WTC11 (cell line): ENCODE measurements at regions not wholly inside any gene's neighbourhood (a gene's known extent, or its start where the extent isn't known, plus 50 kb on each side); places are given as distances from the start of the nearest gene placed in this dataset.

Experiments
- ATAC-seq: fragments of 200-7000 bp; cut with Tn5 transposase; 2 replicates; pipeline ENCODE4 v1.10.0; 2021; ENCODE audit warnings: mild to moderate bottlenecking, moderate library complexity
- CTCF ChIA-PET: fragments of 300-600 bp; sonication (Branson Sonifier 250); formaldehyde crosslinking; loops from one replicate; lab custom pipeline; 2021; ENCODE audit warnings: antibody characterized with exemption; lab: Charles Lee
- POLR2A ChIA-PET: fragments of 350-600 bp; sonication (Branson Sonifier 250); formaldehyde crosslinking; loops from one replicate; lab custom pipeline; 2021; ENCODE audit warnings: antibody characterized with exemption; lab: Charles Lee
- DNase-seq: peaks from one replicate; pipeline ENCODE4 v3.0.0; 2021; ENCODE audit warnings: low spot score
- H3K27ac Mint-ChIP-seq: 2 replicates; pipeline ENCODE4 v1.8.0; 2021; ENCODE audit warnings: mixed read lengths
- H3K27me3 Mint-ChIP-seq: 2 replicates; pipeline ENCODE4 v1.8.0; 2021; ENCODE audit warnings: low read depth, mild to moderate bottlenecking, moderate library complexity, mixed read lengths
- H3K36me3 Mint-ChIP-seq: 2 replicates; pipeline ENCODE4 v1.8.0; 2021; ENCODE audit warnings: mixed read lengths
- H3K4me1 Mint-ChIP-seq: 2 replicates; pipeline ENCODE4 v1.8.0; 2022; ENCODE audit warnings: mixed read lengths
- H3K4me3 Mint-ChIP-seq: 2 replicates; pipeline ENCODE4 v1.8.0; 2021; ENCODE audit warnings: mild to moderate bottlenecking, moderate library complexity, mixed read lengths
- H3K9me3 Mint-ChIP-seq: 2 replicates; pipeline ENCODE4 v1.8.0; 2021; ENCODE audit warnings: mixed read lengths
- ARID4B ChIP-seq: sonication (generic); formaldehyde crosslinking; IDR thresholded peaks from 2 replicates; pipeline ENCODE4 v1.8.0; 2023; ENCODE audit warnings: missing genetic modification reagents, mild to moderate bottlenecking, borderline replicate concordance
- CREM ChIP-seq: sonication (generic); formaldehyde crosslinking; IDR thresholded peaks from 2 replicates; pipeline ENCODE4 v1.8.1; 2022; ENCODE audit warnings: mild to moderate bottlenecking, missing genetic modification reagents, moderate library complexity
- E2F1 ChIP-seq: sonication (generic); formaldehyde crosslinking; IDR thresholded peaks from 2 replicates; pipeline ENCODE4 v1.8.0; 2022; ENCODE audit warnings: mild to moderate bottlenecking, missing genetic modification reagents
- ELF4 ChIP-seq: sonication (generic); formaldehyde crosslinking; IDR thresholded peaks from 2 replicates; pipeline ENCODE4 v1.8.1; 2022; ENCODE audit warnings: low read depth, mild to moderate bottlenecking, moderate library complexity, missing genetic modification reagents
- EMX1 ChIP-seq: fragments of 250-450 bp; sonication (Bioruptor Pico); IDR thresholded peaks from 2 replicates; pipeline ENCODE4 v1.8.0; 2021; ENCODE audit warnings: mild to moderate bottlenecking
- ESRRA ChIP-seq: sonication (generic); formaldehyde crosslinking; IDR thresholded peaks from 2 replicates; pipeline ENCODE4 v1.8.1; 2022; ENCODE audit warnings: mild to moderate bottlenecking, missing genetic modification reagents, borderline replicate concordance
- HMGA2 ChIP-seq: fragments of 250-450 bp; sonication (Bioruptor Pico); IDR thresholded peaks from 2 replicates; pipeline ENCODE4 v1.4.0; 2021; ENCODE audit warnings: mild to moderate bottlenecking, moderate library complexity
- NFATC4 ChIP-seq: fragments of 250-450 bp; sonication (Bioruptor Pico); IDR thresholded peaks from 2 replicates; pipeline ENCODE4 v1.9.0; 2021; ENCODE audit warnings: mild to moderate bottlenecking
- NR1H2 ChIP-seq: sonication (generic); formaldehyde crosslinking; IDR thresholded peaks from 2 replicates; pipeline ENCODE4 v1.9.0; 2021; ENCODE audit warnings: mild to moderate bottlenecking, moderate library complexity, missing genetic modification reagents
- PRRX2 ChIP-seq: fragments of 250-450 bp; sonication (Bioruptor Pico); IDR thresholded peaks from 2 replicates; pipeline ENCODE4 v1.8.0; 2021; ENCODE audit warnings: mild to moderate bottlenecking
- SOX15 ChIP-seq: fragments of 250-450 bp; sonication (Bioruptor Pico); IDR thresholded peaks from 2 replicates; pipeline ENCODE4 v1.9.0; 2021; ENCODE audit warnings: mild to moderate bottlenecking
- ZNF121 ChIP-seq: sonication (generic); formaldehyde crosslinking; IDR thresholded peaks from 2 replicates; pipeline ENCODE4 v1.8.0; 2023; ENCODE audit warnings: missing genetic modification reagents
- ZNF281 ChIP-seq: sonication (generic); formaldehyde crosslinking; IDR thresholded peaks from 2 replicates; pipeline ENCODE4 v1.8.0; 2023; ENCODE audit warnings: mild to moderate bottlenecking, missing genetic modification reagents
- TF ChIP-seq, protein P1 (sequence below): sonication (generic); formaldehyde crosslinking; conservative IDR thresholded peaks from 2 replicates; pipeline ENCODE4 v1.8.1; 2023; ENCODE audit warnings: mild to moderate bottlenecking, low read depth, missing genetic modification reagents, moderate library complexity
- TF ChIP-seq, protein P2 (sequence below): sonication (generic); formaldehyde crosslinking; IDR thresholded peaks from 2 replicates; pipeline ENCODE4 v1.8.1; 2023; ENCODE audit warnings: mild to moderate bottlenecking, missing genetic modification reagents
- TF ChIP-seq, protein P3 (sequence below): sonication (generic); formaldehyde crosslinking; IDR thresholded peaks from 2 replicates; pipeline ENCODE4 v1.8.1; 2022; ENCODE audit warnings: low read depth, mild to moderate bottlenecking, moderate library complexity, missing genetic modification reagents, borderline replicate concordance

DNA sequence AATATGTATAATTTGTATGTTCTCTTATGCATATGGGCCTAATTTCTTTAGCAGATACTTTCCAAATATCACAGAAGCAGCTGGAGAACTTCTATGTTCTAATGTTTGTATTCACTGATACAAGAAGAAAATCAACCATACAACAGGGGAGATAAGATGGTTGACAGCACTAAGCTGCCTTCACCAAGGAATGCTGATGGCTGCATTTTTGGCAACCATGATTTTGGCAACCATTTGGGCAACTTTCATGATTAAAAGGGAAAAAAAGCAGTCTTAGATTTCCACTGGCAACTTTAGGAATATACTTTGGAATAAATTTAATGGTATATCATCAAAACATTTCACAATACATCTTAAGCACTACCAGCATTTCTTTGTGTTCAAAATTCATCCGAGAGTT lies 740.3 kb upstream of the CDH6 start (continued):
- no peak for TF ChIP-seq NFATC4 (CRISPR knock-in tag)
- TF ChIP-seq, protein P1, sequence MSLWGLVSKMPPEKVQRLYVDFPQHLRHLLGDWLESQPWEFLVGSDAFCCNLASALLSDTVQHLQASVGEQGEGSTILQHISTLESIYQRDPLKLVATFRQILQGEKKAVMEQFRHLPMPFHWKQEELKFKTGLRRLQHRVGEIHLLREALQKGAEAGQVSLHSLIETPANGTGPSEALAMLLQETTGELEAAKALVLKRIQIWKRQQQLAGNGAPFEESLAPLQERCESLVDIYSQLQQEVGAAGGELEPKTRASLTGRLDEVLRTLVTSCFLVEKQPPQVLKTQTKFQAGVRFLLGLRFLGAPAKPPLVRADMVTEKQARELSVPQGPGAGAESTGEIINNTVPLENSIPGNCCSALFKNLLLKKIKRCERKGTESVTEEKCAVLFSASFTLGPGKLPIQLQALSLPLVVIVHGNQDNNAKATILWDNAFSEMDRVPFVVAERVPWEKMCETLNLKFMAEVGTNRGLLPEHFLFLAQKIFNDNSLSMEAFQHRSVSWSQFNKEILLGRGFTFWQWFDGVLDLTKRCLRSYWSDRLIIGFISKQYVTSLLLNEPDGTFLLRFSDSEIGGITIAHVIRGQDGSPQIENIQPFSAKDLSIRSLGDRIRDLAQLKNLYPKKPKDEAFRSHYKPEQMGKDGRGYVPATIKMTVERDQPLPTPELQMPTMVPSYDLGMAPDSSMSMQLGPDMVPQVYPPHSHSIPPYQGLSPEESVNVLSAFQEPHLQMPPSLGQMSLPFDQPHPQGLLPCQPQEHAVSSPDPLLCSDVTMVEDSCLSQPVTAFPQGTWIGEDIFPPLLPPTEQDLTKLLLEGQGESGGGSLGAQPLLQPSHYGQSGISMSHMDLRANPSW (CRISPR knock-in tag), result no peak
- no peak for TF ChIP-seq CREM (CRISPR knock-in tag)
- no peak for TF ChIP-seq EMX1 (CRISPR knock-in tag)
- no peak for TF ChIP-seq SOX15 (CRISPR knock-in tag)
- TF ChIP-seq ZNF121 (CRISPR knock-in tag), result no peak
- TF ChIP-seq ZNF281 (CRISPR knock-in tag), result no peak
- TF ChIP-seq ELF4 (CRISPR knock-in tag), result no peak

DNA sequence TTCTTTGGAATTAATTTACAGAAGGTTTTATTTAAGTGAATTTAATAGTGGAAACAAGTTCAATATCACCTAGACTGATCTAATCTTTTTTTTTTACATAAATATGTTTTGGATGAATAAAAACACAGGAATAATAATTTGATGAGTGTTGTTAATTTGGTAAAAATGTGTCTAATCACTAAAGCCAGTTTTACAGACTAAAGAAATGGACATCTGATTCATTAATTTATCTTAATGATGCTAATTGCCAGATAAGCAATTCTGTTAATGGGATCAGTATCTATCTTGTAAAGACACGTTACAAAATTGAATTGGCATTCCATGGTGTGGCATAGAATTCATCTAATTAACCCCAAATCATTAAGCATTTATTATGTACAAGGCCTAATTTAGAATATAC lies 743.3 kb upstream of the CDH6 start:
- no peak overlapping the region; the same call in 1 of the 2 replicates for H3K27ac Mint-ChIP-seq
- H3K9me3 Mint-ChIP-seq, result 0 out of 2 replicates have a peak, but pooled peaks cover 3% of the 10 kb centered on the region
- peaks cover 15% of the 10 kb centered on the region for H3K4me1 Mint-ChIP-seq
- no peaks in the 10 kb centered on the region for H3K27me3 Mint-ChIP-seq
- no peaks in the 10 kb centered on the region for H3K36me3 Mint-ChIP-seq
- TF ChIP-seq, protein P2, sequence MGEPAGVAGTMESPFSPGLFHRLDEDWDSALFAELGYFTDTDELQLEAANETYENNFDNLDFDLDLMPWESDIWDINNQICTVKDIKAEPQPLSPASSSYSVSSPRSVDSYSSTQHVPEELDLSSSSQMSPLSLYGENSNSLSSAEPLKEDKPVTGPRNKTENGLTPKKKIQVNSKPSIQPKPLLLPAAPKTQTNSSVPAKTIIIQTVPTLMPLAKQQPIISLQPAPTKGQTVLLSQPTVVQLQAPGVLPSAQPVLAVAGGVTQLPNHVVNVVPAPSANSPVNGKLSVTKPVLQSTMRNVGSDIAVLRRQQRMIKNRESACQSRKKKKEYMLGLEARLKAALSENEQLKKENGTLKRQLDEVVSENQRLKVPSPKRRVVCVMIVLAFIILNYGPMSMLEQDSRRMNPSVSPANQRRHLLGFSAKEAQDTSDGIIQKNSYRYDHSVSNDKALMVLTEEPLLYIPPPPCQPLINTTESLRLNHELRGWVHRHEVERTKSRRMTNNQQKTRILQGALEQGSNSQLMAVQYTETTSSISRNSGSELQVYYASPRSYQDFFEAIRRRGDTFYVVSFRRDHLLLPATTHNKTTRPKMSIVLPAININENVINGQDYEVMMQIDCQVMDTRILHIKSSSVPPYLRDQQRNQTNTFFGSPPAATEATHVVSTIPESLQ (CRISPR knock-in tag), result no peak
- TF ChIP-seq, protein P3, sequence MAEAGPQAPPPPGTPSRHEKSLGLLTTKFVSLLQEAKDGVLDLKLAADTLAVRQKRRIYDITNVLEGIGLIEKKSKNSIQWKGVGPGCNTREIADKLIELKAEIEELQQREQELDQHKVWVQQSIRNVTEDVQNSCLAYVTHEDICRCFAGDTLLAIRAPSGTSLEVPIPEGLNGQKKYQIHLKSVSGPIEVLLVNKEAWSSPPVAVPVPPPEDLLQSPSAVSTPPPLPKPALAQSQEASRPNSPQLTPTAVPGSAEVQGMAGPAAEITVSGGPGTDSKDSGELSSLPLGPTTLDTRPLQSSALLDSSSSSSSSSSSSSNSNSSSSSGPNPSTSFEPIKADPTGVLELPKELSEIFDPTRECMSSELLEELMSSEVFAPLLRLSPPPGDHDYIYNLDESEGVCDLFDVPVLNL (CRISPR knock-in tag), result no peak
- TF ChIP-seq ESRRA, result no peak
- no peak for TF ChIP-seq HMGA2 (CRISPR knock-in tag)
- no peak for TF ChIP-seq E2F1 (CRISPR knock-in tag)
- TF ChIP-seq PRRX2 (CRISPR knock-in tag), result no peak
- no peak for TF ChIP-seq ARID4B
- TF ChIP-seq NR1H2 (CRISPR knock-in tag), result no peak
- POLR2A ChIA-PET, result no interaction called here
- DNase-seq (no peak), ATAC-seq (no peak)
- H3K4me3 Mint-ChIP-seq, result no peak overlapping the region
- CTCF ChIA-PET, result no interaction called here
